HepG2 (cell line): ENCODE measurements at regions not wholly inside any gene's neighbourhood (a gene's known extent, or its start where the extent isn't known, plus 50 kb on each side); places are given as distances from the start of the nearest gene placed in this dataset.

ENCODE experiments used
- ATAC-seq: fragments of 200-7000 bp; cut with Tn5 transposase; 3 replicates; pipeline ENCODE4 v1.9.1; 2020; ENCODE audit warnings: mild to moderate bottlenecking, moderate library complexity
- BruUV-seq: library from RNA; stranded (reverse); fragments of 400-500 nt; replicated peaks from 2 replicates; lab custom pipeline; 2021; lab: Mats Ljungman, UMichigan
- CTCF ChIA-PET: fragments of 300-600 bp; formaldehyde crosslinking; extraction: SDS; loops from one replicate; lab custom pipeline; 2021; ENCODE audit warnings: low total read pairs, inconsistent platforms, low intra/inter-chr PET ratio; lab: Yijun Ruan, JAX
- POLR2A ChIA-PET: fragments of 350-600 bp; sonication (Branson Sonifier 250); formaldehyde crosslinking; loops from one replicate; lab custom pipeline; 2020; ENCODE audit warnings: antibody characterized with exemption, inconsistent platforms; lab: Yijun Ruan, JAX
- DNase-seq: peaks from one replicate; pipeline ENCODE4 v3.0.0-alpha.2; 2015; ENCODE audit warnings: low spot score
- FAIRE-seq: peaks from 3 replicates; lab custom pipeline; 2011; peaks lifted over from hg19 to GRCh38; lab: Jason Lieb, UNC
- H2AFZ ChIP-seq: one replicate; pipeline ENCODE4 v1.6.1; 2011; ENCODE audit warnings: low read length, inconsistent platforms
- H3K27ac ChIP-seq: fragments of 300-600 bp; 3 replicates; pipeline ENCODE4 v1.8.0; 2011; ENCODE audit warnings: mixed run types, mild to moderate bottlenecking, mixed read lengths, low read length, inconsistent platforms; ENCODE audit not compliant: insufficient read depth; ENCODE audit errors: extremely low read length
- H3K27me3 ChIP-seq, 2 experiments: fragments of 200-600 bp in 1 of 2; 2 replicates in 1 of 2; 3 replicates in 1 of 2; pipeline versions ENCODE4 v1.6.0 to v1.8.0; 2011; ENCODE audit warnings: low read length in 2 of 2, mild to moderate bottlenecking in 2 of 2, moderate library complexity in 2 of 2, inconsistent platforms in 1 of 2; ENCODE audit not compliant: insufficient read depth in 2 of 2, control insufficient read depth in 1 of 2
- H3K36me3 ChIP-seq, 2 experiments: fragments of 200-600 bp in 1 of 2; replicated peaks in 1 of 2; 2 replicates in 1 of 2; 3 replicates in 1 of 2; pipeline versions ENCODE4 v1.5.1 to v1.8.0; 2011; ENCODE audit warnings: low read length in 2 of 2, inconsistent platforms in 1 of 2; ENCODE audit not compliant: insufficient read depth in 2 of 2, control insufficient read depth in 1 of 2
- H3K4me1 ChIP-seq: 2 replicates; pipeline ENCODE4 v1.5.1; 2012; ENCODE audit warnings: low read length, inconsistent platforms; ENCODE audit not compliant: insufficient read depth
- H3K4me2 ChIP-seq: 2 replicates; pipeline ENCODE4 v1.6.0; 2011; ENCODE audit warnings: low read depth, low read length, inconsistent platforms
- H3K4me3 ChIP-seq, 3 experiments: fragments of 200-600 bp in 1 of 3; sonication (generic), shearing (Covaris generic) in 1 of 3; replicated peaks in 1 of 3; 2 replicates each; pipeline ENCODE4 v1.5.1; 2011 to 2016; ENCODE audit warnings: low read length in 3 of 3, inconsistent platforms in 2 of 3, low read depth in 2 of 3, mild to moderate bottlenecking in 2 of 3, control low read depth in 1 of 3, mixed read lengths in 1 of 3; ENCODE audit not compliant: insufficient read depth in 1 of 3
- H3K79me2 ChIP-seq: one replicate; pipeline ENCODE4 v1.6.1; 2011; ENCODE audit warnings: low read length, inconsistent platforms; ENCODE audit not compliant: insufficient read depth
- H3K9ac ChIP-seq: 2 replicates; pipeline ENCODE4 v1.6.0; 2011; ENCODE audit warnings: mild to moderate bottlenecking, low read depth, low read length, inconsistent platforms; ENCODE audit not compliant: insufficient read depth
- H3K9me3 ChIP-seq: 2 replicates; pipeline ENCODE4 v1.5.1; 2012; ENCODE audit warnings: mild to moderate bottlenecking, low read length
- H4K20me1 ChIP-seq: 2 replicates; pipeline ENCODE4 v1.6.0; 2011; ENCODE audit warnings: inconsistent platforms, mild to moderate bottlenecking, low read length, moderate library complexity; ENCODE audit not compliant: insufficient read depth
- ASH2L ChIP-seq: fragments of 300-600, 200-600 bp; sonication (generic); IDR thresholded peaks from 2 replicates; pipeline ENCODE4 v1.7.0; 2017; ENCODE audit warnings: low read depth, mild to moderate bottlenecking, moderate library complexity, mixed read lengths, low read length; ENCODE audit not compliant: insufficient read length
- KLF15 ChIP-seq: sonication (generic); formaldehyde crosslinking; IDR thresholded peaks from 2 replicates; pipeline ENCODE4 v1.8.1; 2023; ENCODE audit warnings: borderline replicate concordance, mild to moderate bottlenecking, inconsistent platforms, missing genetic modification reagents, mixed read lengths
- MED13 ChIP-seq: sonication (generic); formaldehyde crosslinking; IDR thresholded peaks from 2 replicates; pipeline ENCODE4 v1.5.0; 2020; ENCODE audit warnings: missing genetic modification reagents
- MIER3 ChIP-seq: IDR thresholded peaks from 2 replicates; pipeline ENCODE4 v1.6.1; 2016; ENCODE audit warnings: missing compliant biosample characterization, borderline replicate concordance
- NCOA2 ChIP-seq: sonication (generic); formaldehyde crosslinking; IDR thresholded peaks from 2 replicates; pipeline ENCODE4 v1.8.0; 2022; ENCODE audit warnings: inconsistent platforms
- RCOR2 ChIP-seq: IDR thresholded peaks from 2 replicates; pipeline ENCODE4 v1.6.1; 2016; ENCODE audit warnings: missing biosample characterization, missing genetic modification reagents
- ZNF225 ChIP-seq: sonication (generic); formaldehyde crosslinking; IDR thresholded peaks from 2 replicates; pipeline ENCODE4 v1.4.0; 2020; ENCODE audit warnings: mild to moderate bottlenecking, missing genetic modification reagents
- ZNF382 ChIP-seq: sonication (generic); formaldehyde crosslinking; IDR thresholded peaks from 2 replicates; pipeline ENCODE4 v1.5.0; 2020; ENCODE audit warnings: missing genetic modification reagents, mild to moderate bottlenecking, borderline replicate concordance
- WGBS: methylation state at CpG from one replicate; pipeline ENCODE4 v1.1.6; 2017; ENCODE audit warnings: low lambda C conversion rate; 5-methylcytosine and 5-hydroxymethylcytosine counted together
- in situ Hi-C: cut with HindIII; loops from 2 replicates; pipeline ENCODE4 v1.10.0; 2017; ENCODE audit warnings: low pct_unique_long_range_greater_than_20kb; ENCODE audit not compliant: extremely low pct_ligation_motif_present
- intact Hi-C: fragments of 100-400 bp; cut with micrococcal nuclease; formaldehyde crosslinking; loops from one replicate; pipeline ENCODE4 v1.10.0; 2022; ENCODE audit not compliant: unreplicated experiment
- TF ChIP-seq, protein P1 (sequence below): sonication (generic); formaldehyde crosslinking; IDR thresholded peaks from 2 replicates; pipeline ENCODE4 v1.5.0; 2020; ENCODE audit warnings: missing genetic modification reagents
- TF ChIP-seq, protein P2 (sequence below): sonication (generic); formaldehyde crosslinking; IDR thresholded peaks from 2 replicates; pipeline ENCODE4 v1.5.0; 2020; ENCODE audit warnings: mild to moderate bottlenecking, missing genetic modification reagents, borderline replicate concordance
- TF ChIP-seq, protein P3 (sequence below): sonication (generic); formaldehyde crosslinking; IDR thresholded peaks from 2 replicates; pipeline ENCODE4 v1.4.0; 2020; ENCODE audit warnings: missing genetic modification reagents, borderline replicate concordance

DNA sequence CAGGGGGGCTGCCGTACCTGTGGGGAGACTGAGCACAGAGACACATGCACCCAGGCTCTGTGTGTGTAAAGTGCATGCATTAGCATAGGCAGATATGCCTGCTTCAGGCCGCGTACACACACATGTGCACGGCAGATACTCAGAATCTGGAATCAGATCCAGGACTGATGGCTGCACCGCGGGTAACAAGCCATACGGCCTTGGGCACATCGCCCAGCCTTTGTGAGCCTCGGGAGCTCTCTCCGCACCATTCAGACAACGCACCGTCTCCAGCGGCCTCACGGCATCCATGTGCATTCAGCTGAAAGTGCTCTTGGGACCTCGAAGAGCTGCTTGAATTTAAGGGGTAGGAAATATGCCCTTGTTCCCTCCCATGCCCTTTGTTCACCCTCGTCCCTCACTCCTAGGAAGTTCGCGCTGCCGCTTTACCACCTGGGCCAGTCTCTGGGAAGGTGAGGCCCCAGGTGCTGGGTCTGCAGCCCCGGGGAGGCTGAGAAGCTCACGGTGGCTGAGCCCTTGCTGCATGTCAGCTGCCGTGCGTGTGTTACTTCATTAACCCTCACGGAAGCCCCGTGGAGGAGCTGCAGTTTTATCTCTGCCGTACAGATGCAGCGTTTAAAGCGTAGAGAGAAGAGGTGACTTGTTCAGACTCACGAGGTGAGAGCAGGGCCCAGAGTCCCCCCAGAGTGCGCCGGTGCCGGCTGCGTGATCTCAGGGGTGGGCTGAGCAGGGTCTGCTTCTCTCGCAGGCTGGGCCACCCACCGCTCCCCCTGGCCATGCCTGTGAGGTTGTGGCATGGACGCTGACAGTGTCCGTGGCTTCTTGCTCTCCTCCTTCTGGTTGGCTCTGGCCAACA lies 377.7 kb upstream of the MYT1L start:
- no peak overlapping the region for H2AFZ ChIP-seq
- no peak for DNase-seq
- TF ChIP-seq ZNF225 (CRISPR knock-in tag) (no peak), MED13 (CRISPR knock-in tag) (no peak), NCOA2 (CRISPR knock-in tag) (no peak), MIER3 (CRISPR knock-in tag) (no peak), ASH2L (no peak), ZNF382 (CRISPR knock-in tag) (no peak), KLF15 (no peak), RCOR2 (no peak)
- TF ChIP-seq, protein P1, sequence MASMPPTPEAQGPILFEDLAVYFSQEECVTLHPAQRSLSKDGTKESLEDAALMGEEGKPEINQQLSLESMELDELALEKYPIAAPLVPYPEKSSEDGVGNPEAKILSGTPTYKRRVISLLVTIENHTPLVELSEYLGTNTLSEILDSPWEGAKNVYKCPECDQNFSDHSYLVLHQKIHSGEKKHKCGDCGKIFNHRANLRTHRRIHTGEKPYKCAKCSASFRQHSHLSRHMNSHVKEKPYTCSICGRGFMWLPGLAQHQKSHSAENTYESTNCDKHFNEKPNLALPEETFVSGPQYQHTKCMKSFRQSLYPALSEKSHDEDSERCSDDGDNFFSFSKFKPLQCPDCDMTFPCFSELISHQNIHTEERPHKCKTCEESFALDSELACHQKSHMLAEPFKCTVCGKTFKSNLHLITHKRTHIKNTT (CRISPR knock-in tag), result no peak
- TF ChIP-seq, protein P2, sequence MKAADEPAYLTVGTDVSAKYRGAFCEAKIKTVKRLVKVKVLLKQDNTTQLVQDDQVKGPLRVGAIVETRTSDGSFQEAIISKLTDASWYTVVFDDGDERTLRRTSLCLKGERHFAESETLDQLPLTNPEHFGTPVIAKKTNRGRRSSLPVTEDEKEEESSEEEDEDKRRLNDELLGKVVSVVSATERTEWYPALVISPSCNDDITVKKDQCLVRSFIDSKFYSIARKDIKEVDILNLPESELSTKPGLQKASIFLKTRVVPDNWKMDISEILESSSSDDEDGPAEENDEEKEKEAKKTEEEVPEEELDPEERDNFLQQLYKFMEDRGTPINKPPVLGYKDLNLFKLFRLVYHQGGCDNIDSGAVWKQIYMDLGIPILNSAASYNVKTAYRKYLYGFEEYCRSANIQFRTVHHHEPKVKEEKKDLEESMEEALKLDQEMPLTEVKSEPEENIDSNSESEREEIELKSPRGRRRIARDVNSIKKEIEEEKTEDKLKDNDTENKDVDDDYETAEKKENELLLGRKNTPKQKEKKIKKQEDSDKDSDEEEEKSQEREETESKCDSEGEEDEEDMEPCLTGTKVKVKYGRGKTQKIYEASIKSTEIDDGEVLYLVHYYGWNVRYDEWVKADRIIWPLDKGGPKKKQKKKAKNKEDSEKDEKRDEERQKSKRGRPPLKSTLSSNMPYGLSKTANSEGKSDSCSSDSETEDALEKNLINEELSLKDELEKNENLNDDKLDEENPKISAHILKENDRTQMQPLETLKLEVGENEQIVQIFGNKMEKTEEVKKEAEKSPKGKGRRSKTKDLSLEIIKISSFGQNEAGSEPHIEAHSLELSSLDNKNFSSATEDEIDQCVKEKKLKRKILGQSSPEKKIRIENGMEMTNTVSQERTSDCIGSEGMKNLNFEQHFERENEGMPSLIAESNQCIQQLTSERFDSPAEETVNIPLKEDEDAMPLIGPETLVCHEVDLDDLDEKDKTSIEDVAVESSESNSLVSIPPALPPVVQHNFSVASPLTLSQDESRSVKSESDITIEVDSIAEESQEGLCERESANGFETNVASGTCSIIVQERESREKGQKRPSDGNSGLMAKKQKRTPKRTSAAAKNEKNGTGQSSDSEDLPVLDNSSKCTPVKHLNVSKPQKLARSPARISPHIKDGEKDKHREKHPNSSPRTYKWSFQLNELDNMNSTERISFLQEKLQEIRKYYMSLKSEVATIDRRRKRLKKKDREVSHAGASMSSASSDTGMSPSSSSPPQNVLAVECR (CRISPR knock-in tag), result no peak
- TF ChIP-seq, protein P3, sequence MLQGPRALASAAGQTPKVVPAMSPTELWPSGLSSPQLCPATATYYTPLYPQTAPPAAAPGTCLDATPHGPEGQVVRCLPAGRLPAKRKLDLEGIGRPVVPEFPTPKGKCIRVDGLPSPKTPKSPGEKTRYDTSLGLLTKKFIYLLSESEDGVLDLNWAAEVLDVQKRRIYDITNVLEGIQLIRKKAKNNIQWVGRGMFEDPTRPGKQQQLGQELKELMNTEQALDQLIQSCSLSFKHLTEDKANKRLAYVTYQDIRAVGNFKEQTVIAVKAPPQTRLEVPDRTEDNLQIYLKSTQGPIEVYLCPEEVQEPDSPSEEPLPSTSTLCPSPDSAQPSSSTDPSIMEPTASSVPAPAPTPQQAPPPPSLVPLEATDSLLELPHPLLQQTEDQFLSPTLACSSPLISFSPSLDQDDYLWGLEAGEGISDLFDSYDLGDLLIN (CRISPR knock-in tag), result no peak
- H4K20me1 ChIP-seq, result no peaks in the 10 kb centered on the region
- H3K4me2 ChIP-seq, result no peak overlapping the region
- BruUV-seq, result no TSS peak
- CTCF ChIA-PET, result no interaction called here
- peaks cover 10 to 90% of the 10 kb centered on the region in 2 experiments; a peak in 4 of 5 replicates for H3K27me3 ChIP-seq
- no peaks in the 10 kb centered on the region for H3K36me3 ChIP-seq
- no peak overlapping the region for H3K9ac ChIP-seq
- in situ Hi-C loops, result no loop called here
- H3K27ac ChIP-seq, result no peak overlapping the region
- H3K79me2 ChIP-seq, result no peaks in the 10 kb centered on the region
- intact Hi-C loops, result no loop called here
- no peak overlapping the region for H3K4me3 ChIP-seq
- WGBS, result 35% methylated on average over 28 of the region's 37 CpGs
- H3K4me1 ChIP-seq, result no peaks in the 10 kb centered on the region
- no peak for ATAC-seq
- FAIRE-seq, result no peak
- POLR2A ChIA-PET, result no interaction called here
- no peaks in the 10 kb centered on the region for H3K9me3 ChIP-seq
